ENCODE measurements at regions not wholly inside any gene's neighbourhood (a gene's known extent, or its start where the extent isn't known, plus 50 kb on each side); places are given as distances from the start of the nearest gene placed in this dataset.
"Not testable (repeated sequence)": the region's sequence is repeated elsewhere in the genome, so short reads cannot be mapped to it uniquely, and the experiment has no call there.

- no peak for DNase-seq
Measured at GRCh38 chr6:999552-999951, 306.6 kb upstream of the EXOC2 start.

- no peak for DNase-seq
Measured at GRCh38 chr6:998551-998950, 305.6 kb upstream of the EXOC2 start.

GRCh38 chr6:996271-996852 is 303.4 kb upstream of the EXOC2 start:
- no peak for DNase-seq

GRCh38 chr6:991192-991591 is 298.3 kb upstream of the EXOC2 start:
- no peak for DNase-seq

DNA sequence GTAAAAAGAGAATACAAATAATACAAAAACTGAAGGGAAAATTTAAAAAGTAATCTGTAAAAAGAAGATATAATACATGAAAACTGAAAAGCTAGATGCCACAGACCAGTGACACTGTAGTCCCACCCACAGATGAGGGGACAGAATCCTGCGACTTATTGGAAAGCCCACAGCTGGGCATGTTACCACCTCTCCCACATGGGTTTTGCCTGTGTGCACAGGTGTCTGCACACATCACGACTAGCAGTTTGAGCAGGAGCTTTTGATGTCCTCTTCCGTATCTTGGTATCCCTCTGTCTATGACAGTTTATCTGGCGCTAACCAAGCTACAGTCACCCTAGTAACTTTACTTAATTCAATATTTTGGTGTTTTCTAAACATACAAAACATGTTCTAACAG is 291.1 kb upstream of the EXOC2 start:
- no peak for DNase-seq

- DNase-seq = no peak
Measured at GRCh38 chr6:978937-979685, 286.2 kb upstream of the EXOC2 start.

DNA sequence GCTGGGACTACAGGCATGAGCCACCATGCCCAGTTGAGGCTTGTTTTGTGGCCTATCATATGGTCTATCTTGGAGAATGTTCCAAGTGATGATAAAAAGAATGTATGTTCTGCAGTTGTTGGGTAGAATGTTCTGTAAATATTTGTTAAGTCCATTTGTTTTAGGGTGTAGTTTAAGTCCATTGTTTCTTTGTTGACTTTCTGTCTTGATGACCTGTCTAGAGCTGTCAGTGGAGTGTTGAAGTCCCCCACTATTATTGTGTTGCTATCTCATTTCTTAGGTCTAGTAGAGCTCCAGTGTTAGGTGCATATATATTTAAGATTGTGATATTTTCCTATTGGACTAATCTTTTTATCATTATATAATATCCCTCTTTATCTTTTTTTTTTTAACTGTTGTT is 284.3 kb upstream of the EXOC2 start:
- DNase-seq = not testable (repeated sequence)

DNA sequence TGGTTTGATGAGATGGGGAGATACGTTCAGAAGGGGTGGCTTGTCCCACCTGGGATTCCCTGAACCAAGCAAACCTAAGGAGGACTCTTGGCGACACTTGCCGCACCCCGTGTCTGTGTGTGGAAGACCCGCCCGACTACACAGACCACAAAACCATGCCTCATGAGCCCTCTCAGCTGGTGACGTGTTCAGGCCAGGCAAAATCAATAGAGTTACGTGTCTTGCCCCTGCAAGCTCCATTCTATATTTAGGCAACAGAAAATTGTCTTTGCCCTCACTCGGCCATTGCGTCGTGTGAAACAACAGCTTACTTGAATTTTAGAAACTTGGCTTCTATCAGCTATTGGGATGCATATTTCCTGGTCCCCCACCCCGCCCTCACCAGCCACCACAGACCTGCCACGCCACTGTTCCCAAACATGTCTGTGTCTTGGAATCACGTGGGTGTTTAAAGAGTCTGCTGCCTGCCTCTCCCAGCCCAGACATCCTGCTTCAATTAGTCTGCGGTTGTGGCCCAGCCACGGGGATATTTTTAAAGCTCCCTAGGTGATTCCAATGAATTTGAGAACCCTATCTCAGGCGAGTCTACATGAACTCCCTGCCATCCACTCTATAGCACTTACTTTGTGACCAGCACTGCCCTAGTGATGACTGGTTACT is 279.2 kb upstream of the EXOC2 start:
- DNase-seq = no peak

DNA sequence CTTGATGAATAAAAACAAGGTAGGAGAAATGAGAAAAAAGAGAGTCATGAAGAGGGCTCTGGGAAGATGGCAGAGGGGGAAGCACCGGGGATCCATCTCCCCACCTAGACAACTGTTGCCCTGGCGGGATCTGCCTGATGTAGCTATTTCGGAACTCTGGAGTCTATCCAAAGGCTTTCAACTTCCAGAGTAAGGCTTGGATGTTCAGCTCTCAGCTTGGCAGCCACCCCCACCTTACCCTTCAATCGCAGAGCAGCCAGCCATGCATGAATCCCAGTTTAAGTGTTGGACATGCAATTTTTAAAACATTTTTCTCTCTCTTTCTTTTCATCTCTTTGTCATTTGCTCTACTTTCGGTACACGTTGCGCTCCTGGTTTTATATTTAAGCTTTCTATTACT is 275.9 kb upstream of the EXOC2 start:
- DNase-seq = no peak

- no peak for DNase-seq
Measured at GRCh38 chr6:967701-968100, 274.8 kb upstream of the EXOC2 start.

GRCh38 chr6:965343-965742 is 272.4 kb upstream of the EXOC2 start:
- no peak for DNase-seq

DNA sequence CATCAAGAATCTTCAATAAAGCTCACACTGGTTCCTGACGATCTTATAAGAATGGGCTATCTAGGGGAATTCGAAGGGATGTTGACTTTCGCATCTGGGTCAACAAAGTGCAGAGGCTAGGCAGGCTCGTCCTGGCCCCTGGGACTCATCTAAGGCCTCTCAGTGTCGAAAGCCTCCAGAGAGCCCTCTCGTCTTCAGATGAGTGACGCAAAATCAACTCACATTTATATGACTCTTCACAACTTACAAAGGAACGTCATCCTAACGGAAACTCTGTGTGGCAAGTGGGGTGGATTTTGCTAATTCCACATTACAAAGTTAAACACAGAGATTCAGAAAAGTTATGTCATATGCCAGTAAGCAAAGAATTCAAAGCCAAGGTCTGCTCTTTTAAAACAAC is 270.5 kb upstream of the EXOC2 start:
- no peak for DNase-seq

- no peak for DNase-seq
Measured at GRCh38 chr6:961407-961960, 268.5 kb upstream of the EXOC2 start.

GRCh38 chr6:960356-960755 is 267.4 kb upstream of the EXOC2 start:
- DNase-seq = no peak

GRCh38 chr6:958488-958887 is 265.5 kb upstream of the EXOC2 start:
- peak; percentile 6 for DNase-seq

GRCh38 chr6:951399-952181 is 258.7 kb upstream of the EXOC2 start:
- DNase-seq = peak; percentile 21

GRCh38 chr6:947235-947934 is 254.4 kb upstream of the EXOC2 start:
- DNase-seq = no peak

- DNase-seq = no peak
Measured at GRCh38 chr6:946546-946945, 253.6 kb upstream of the EXOC2 start.

- DNase-seq = no peak
Measured at GRCh38 chr6:939526-940252, 246.8 kb upstream of the EXOC2 start.

DNA sequence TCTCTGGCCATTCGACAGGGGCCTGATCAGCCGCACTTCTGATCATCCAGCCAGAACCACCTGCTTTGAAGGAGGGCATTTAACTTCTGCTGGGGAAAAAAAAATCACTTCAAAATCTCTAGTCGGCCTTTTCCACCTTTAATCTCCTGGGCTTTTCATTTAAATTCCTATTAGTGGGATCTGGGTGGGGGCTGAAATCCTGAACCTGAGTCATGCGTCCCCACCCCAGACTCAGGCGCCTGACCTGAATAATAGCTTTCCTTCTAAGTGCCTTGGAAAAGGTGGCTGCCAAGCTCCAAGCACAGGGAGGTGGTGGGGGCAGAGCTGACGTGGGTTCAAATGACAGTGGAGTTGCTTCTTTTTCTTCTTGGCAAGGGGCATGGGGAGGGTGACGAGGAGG is 246.0 kb upstream of the EXOC2 start:
- no peak for DNase-seq

- no peak for DNase-seq
Measured at GRCh38 chr6:938271-938905, 245.4 kb upstream of the EXOC2 start.
